ENCODE measurements at regions not wholly inside any gene's neighbourhood (a gene's known extent, or its start where the extent isn't known, plus 50 kb on each side); places are given as distances from the start of the nearest gene placed in this dataset.

GRCh38 chr21:15144026-15144425 is 79.2 kb upstream of the NRIP1 start:
- no peak for TF ChIP-seq CTCF (IDR thresholded peaks at IDR 0.05; ENCODE audit: insufficient read depth, low read depth, low read length)
- no peak for TF ChIP-seq EZH2 (IDR thresholded peaks at IDR 0.05; ENCODE audit: insufficient read depth, low read length)

Measured in astrocyte (in vitro differentiated cells and primary cell).